Frontal cortex (tissue), 3 donors: ENCODE measurements at regions not wholly inside any gene's neighbourhood (a gene's known extent, or its start where the extent isn't known, plus 50 kb on each side); places are given as distances from the start of the nearest gene placed in this dataset.
"Not testable (repeated sequence)": the region's sequence is repeated elsewhere in the genome, so short reads cannot be mapped to it uniquely, and the experiment has no call there.

Experiments used
- DNase-seq, 2 donors: peaks; one replicate each; pipeline ENCODE4 v3.0.0; 2012; ENCODE audit warnings: low spot score in 2 of 2
- FAIRE-seq: peaks from 2 replicates; lab custom pipeline; 2012; peaks lifted over from hg19 to GRCh38; lab: Jason Lieb, UNC
- donor health status: control.
- donor health status: control.
- donor health status: control.

DNA sequence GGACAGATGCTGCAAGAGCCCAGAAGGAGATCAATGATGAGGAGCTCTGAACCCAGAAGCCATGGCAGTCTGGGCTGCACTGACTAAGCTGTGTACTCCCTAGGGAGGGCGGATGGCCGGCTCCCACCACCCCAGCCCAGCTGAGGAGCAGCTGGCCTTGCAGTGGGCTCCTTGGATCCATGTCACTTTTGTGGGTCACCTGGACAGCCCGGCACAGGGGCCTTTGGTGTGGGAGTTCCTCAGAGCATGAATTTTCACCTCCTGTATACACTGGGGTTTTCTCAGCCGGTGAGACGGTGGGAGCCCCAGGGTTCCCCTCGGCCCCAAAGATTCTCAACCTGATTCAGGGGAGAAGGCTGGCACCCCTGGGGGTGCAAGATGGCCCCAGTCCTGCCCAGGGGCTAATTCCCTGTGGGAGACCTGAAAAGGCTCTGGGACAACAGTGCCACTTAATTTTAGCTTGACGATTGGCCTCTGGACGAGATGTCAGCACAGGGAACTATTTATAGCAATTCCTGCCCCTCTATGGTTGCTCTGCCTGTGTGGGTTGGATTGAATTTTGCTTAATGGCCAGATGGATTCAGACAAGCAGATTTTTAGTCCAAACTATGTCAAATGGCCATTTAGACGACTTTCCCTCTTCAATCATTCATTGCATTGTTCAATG lies 121.6 kb upstream of the PMEPA1 start:
- no peak for FAIRE-seq
- no peak for DNase-seq

DNA sequence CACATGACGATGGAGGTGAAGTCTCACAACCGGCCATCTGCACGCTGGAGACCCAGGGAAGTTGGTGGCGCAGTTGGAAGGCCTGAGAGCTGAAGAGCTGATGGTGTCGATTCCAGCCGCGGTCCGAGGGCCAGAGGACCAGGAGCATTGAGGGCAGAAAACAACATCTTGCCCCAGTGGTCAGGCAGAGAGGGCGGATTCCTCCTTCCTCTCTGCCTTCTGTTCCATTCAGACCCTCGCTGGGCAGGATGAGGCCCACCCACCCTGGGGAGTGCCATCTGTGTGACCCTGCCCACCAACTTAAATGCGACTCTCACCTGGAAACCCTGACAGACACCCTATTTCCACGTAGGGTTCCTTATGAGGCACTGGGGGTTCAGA lies 120.7 kb upstream of the PMEPA1 start:
- FAIRE-seq (no peak), DNase-seq (no peak)

DNA sequence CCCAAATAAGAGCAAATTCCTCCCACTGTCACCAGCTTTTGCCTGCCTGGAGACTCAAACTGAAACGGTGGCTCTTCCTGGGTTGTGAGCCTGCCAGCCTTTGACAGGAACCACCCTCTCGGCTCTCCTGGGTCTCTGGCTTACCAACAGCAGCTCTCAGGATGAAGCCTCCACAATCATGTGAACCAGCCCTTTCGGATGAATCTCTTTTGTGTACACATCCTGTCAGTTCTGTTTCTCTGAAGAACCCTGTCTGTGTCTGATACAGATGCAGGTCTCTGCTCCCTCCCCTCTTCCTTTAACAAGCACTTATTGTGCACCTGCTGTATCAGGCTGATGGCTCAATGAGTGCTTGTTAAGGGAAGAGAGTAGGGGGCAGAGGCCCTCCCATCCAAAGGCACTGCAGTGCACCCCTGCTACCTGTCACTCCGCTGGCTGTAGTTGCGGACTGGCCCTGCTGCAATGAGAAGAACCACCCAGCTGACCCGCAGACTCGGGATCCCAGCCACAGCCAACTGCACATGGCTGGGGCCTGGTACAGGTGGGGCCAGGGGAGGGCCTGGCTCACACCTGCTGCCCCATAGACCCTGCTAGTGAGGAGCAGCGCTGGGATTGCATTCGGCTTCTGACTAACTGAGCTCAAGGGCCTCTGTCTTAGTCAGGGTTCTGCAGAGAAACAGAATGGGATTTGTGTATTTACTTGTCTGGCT lies 120.1 kb upstream of the PMEPA1 start:
- no peak for FAIRE-seq

DNA sequence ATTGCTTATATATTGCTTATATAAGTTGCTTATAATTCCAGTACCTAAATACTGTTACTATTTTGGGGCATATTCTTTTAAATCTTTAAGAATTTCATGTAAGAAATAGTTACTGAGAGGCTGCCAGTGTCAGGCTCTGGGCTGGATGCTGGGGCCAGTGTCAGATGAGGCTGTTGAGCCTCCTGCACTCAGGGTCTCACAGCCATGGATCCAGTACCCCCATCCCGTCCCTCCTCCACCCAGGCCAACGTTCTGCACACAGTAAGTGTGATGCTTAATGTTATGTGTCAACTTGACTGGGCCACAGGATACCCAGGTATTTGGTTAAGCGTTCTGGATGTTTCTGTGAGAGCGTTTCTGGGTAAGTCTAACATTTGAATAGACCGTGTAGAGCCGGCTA lies 119.5 kb upstream of the PMEPA1 start:
- DNase-seq = no peak
- no peak for FAIRE-seq

More for the DNA sequence above, 120.1 kb upstream of the PMEPA1 start:
- no peak for DNase-seq

DNA sequence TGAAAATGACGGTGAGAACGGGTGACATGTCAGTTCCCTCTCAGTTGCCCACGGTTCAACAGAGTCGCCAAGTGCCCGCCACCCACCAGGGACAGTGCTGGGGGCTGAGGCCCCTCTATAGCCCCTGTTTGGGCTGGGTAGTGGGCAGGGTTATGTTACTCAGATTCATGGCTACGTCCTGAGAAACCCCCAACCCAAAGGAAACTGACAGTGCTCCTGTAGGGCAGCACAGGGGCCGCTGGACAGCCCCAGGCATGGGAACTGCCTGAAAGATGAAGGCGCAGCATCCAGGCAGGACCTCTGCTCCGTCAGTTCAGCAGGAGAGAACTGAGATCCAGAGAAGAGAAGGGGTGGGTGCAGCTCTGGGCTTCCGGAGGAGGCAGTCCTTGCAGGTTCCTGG lies 118.9 kb upstream of the PMEPA1 start:
- DNase-seq = no peak
- FAIRE-seq = no peak

DNA sequence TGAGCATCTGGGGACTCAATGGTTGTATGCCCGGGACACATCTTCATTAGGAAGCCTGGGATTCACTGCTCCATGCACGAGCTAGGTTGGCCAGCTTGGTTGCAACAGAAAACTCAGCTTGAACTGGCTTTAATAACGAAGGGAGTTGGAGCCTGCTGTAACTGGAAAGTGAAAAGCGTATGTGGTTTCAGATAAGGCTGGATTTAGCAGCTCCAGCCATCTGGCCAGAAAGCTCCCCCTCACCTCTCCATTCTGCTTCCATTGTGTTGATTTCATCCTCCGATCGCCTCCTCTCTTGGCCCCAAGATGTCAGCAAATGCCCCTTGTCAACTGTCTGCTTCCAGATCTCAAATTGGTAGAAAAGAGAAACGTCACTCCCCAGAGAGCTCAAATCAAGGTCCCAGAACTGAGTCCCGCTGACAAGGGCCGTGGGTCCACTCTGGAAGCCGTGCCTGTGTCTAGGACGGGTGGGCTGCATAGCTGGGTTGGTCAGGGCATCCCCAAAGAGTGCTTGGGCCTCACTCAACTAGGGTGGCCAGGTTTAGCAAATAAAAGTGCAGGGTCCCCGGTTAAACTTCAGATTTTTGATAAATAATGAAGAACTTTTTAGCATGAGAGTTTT lies 117.0 kb upstream of the PMEPA1 start:
- DNase-seq (no peak), FAIRE-seq (no peak)

DNA sequence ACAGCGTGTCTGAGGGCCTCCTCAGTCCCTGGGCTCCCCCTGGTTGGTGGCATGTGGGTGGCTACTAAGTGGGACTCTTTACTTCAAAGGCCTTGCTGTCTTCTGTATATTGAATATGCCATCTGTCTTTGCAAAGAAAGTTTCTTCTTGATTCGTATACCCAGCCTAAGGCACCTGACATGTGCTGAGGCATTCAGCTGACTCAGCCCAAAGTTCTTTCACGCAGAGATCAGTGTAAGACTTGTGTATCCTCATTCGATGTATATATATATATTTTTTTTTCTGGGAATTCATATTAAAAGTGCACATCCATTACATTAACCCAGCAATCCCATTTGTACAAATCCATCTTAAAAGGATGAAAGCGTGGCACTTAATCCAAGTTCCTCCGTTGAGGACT lies 115.1 kb upstream of the PMEPA1 start:
- FAIRE-seq = no peak

DNA sequence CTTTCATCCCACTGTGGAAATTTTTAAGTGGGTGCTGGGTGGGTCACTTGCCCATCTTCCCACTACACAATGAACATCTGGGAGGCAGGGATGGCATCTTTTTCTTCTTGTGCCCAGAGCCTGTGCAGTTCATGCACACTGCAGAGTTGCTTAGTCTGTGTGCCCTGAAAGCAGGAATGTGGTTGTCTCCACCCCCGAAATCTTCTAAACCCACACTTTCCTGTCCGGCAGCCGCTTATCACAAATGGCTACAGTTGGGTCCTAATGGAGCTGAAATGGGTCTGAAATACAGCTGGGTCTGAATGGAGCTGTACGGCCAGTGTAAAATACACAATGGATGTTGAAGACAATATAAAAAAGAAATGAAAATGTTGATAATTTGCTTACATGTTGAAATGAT lies 112.1 kb upstream of the PMEPA1 start:
- FAIRE-seq = no peak
- no peak for DNase-seq

More for the DNA sequence above, 115.1 kb upstream of the PMEPA1 start:
- DNase-seq = no peak

DNA sequence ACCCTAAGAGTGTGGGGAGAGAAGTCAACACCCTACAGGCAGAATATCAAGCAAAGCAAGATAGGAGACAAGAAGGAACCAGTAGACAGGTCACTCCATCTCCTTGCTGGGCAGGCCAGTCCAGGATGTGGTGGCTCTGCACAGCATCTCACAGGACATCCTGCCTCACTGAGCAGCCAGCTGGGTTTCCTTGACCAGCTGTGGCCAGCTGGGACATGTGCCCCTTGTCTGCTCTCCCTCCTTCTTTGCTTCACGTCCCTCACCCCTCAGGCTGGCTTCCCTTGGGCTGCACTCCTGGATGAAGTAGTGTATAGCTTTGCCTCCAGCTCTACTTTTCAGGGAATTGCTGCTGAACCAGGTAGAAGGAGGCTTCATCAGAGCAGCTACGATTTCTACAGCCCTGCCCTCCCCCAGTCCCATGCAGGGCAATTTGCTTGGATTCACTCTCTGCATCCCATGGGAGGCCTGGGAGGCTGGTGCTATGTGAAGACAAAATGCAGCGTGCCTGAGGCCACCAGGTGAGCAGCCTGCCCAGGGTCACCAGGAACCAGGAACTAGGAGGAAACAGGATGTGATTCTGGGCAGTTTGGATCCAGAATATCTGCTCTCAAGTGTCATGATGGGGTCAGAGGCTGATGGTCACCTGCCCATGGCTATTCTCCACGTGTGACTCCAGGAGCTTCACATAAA lies 110.0 kb upstream of the PMEPA1 start:
- FAIRE-seq (no peak), DNase-seq (no peak)

DNA sequence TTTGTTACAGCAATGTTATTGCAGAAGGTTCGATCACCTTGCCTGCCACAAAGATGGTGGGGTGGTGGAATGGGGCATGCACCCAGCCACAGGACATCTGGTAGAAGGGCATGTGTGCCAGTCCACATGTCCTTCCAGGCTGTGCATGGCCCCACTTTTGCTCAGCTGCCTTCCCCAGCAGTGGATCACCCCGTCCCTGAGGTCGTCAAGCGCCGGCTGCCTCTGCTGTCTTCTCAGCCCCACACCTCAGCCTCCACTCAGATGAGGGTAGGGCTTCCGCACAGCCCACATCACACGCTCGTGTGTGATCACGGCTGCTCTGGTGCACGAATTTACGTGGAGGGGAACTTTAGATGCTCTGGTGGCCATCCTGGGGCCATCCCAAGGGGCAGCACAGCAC lies 109.5 kb upstream of the PMEPA1 start:
- FAIRE-seq (no peak), DNase-seq (no peak)

DNA sequence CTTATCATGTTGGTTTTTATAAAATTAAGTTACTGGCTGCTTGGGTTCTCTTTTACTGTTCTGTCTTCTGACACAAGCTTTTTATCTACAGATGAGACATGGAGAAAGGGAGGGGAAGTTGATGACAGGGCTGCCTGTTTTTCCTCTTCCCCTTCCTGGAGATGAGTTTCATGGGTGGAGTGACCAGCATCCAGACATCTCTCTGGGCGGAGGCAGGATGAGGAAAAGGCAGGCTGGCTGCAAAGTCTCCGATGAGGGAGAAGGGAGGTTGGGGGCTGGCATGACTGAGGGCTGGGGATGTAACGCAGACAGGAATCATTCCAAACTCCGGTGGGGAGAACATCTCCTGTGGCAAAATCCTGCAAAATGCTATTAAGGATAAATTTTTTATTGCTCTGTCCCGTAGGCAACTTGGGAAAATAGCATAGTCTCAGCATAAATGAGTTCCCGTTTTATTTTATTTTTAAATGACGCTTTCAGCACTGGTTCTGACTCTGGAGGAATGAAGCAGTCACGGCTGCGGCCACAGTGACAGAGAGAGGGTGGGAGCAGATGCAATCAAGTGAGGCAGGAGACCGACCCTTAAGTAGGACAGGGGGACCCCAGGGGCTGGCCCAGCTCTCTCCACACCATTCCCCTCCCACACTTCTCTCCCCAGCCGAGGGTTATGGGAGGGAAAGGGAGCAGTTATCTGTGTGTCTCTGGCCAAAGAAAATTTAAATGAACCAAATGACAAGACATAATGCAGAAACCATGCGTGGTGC lies 108.8 kb upstream of the PMEPA1 start:
- DNase-seq (no peak), FAIRE-seq (no peak)

DNA sequence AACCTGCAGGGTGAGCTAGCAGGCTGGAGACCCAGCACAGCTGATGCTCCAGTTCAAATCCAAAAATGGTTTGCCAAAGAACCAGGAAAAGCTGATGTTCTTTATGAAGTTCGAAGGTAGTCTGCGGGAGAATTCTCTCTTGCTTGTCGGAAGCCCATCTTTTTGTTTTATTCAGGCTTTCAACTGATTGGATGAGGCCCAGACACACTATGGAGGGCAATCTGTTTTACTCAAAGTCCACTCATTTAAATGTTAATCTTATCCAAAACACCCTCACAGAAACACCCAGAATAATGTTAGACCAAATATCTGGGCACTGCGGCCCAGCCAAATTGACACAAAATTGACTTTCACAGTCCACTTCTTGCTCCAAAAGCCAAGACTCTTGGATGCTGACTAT lies 105.6 kb upstream of the PMEPA1 start:
- FAIRE-seq = no peak
- no peak for DNase-seq

DNA sequence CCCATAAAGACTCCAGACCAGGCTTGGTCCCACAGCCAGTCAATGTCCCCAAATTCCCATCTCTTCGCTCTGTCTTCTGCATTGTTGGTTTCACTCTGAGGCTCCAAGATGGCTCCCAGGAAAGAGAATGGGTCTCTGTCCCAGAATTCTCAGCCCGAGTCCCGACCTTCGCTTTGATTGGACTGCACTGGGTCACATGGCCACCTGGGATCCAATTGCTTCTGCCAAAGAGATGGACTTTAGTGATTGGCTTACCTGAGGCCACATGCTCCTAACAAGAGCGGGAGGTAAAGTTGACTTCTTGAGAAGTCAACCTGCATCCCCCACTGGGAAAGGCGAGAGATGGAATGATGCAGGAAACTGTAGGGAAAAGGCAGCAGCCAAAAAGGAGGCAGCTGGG lies 104.7 kb upstream of the PMEPA1 start:
- DNase-seq = no peak
- no peak for FAIRE-seq

DNA sequence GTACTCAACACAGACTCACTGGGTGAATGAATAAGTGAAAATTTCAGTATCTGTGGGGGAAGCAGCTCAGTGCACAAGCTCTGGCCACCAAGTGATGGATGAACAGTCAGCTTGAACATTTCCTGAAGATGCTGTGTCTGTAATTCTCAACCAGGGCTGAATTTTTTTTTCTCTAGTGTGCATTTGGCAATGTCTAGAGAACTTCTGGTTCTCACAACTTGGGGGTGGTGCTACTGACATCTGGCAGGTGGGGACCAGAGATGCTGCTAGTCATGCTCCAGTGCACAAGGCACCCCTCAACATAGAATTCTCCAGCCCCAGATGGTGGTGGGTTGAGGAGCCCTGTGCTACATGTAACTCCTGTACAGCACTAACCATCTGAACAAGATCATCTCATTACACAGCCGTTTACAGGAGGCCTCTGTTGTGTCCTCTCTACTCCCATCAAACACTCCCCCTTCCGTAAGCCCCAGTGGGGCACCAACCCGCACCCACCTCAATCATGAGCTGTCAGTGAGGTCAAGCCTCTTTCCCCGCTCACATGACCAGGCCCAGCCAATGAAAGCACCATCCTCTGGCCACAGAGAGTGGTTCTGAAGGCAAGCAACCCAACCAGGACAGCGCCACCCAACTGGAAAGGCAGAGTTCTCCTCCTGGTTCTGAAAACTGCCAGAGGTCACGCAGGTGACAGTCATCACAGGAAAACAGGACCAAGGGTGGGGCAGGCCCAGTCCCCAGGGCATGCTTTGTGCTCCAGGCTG lies 103.9 kb upstream of the PMEPA1 start:
- no peak for DNase-seq
- FAIRE-seq = no peak

DNA sequence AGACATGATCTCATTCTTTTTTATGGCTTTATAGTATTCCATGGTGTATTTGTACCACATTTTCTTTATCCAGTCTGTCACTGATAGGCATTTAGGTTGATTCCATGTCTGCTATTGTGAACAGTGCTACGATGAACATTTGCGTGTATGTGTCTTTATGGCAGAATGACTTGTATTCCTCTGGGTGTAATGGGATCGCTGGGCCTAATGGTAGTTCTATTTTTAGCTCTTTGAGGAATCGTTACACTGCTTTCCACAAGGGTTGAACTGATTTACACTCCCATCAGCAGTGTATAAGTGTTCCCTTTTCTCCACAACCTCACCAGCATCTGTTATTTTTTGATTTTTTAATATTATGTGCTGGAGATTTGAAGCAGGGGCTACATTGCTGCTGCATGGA lies 102.8 kb upstream of the PMEPA1 start:
- not testable (repeated sequence) for FAIRE-seq, DNase-seq

DNA sequence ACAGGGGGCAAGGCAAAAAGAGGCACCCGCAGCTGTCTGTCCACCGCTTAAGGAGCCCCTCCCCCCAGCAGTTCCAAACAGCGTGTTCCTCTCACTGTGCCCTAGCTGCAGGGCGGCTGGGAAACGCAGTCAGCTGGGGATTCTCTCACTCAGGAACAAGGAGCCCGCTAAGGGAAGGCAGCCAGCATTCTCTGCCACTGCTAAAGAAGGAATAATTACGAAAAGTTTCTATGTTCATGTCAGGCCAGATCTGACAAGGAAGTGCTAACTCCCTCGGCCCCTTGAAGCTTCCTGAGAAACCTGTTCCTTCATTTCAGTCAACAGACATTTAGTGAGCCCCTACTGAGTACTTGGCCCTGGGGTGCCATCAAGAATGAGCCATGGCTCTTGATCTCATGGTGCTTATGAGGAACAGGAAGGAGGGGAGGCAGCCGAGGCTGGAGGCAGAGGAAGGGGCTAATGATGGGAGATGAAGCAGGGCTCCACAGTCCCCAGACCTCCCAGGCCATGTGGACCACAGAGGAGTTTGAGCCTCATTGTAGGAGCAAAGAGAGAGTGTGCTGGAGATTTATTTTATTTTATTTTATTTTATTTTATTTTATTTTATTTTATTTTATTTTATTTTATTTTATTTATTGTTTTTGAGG lies 101.7 kb upstream of the PMEPA1 start:
- FAIRE-seq = no peak
- no peak for DNase-seq

DNA sequence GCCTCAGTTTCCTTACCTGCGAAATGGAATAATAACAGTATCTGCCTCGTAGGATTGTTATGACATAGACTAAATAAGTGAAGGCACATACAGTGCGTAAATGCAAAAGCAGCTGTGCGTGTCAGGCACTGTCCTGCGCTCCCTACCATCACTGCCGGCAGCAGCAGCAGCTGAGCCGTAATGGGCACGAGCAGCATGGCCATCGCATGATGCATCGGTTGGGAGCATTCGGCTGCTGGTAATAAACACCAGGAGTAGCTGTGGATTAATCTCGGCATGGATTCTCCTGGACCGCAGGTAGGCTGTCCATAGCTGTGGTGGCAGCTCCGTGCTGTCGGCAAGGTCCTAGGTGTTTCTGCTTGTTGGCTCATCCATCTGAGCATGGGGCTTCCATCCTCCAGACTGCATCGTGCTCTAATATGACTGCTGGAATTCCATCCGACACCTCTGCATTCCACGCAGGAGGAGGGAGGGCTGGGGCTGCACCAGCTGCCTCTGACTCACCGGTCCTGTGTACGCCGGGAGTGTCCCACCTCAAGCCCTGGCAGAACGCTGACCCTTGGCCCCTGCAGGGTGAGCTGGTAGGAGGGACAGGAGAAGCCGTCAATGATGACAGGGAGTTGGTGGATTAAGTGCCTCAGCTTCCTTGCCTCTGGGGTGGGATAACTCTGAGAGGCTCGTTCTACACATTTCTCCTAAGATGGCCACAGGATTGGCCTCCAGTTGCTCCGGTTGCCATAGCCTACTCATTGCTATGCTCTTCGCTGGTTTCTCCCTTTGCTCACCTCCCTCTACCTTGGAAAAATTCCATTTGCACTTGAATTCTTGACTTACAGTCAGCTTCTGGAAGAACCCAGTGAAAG lies 100.9 kb upstream of the PMEPA1 start:
- DNase-seq (no peak), FAIRE-seq (no peak)

DNA sequence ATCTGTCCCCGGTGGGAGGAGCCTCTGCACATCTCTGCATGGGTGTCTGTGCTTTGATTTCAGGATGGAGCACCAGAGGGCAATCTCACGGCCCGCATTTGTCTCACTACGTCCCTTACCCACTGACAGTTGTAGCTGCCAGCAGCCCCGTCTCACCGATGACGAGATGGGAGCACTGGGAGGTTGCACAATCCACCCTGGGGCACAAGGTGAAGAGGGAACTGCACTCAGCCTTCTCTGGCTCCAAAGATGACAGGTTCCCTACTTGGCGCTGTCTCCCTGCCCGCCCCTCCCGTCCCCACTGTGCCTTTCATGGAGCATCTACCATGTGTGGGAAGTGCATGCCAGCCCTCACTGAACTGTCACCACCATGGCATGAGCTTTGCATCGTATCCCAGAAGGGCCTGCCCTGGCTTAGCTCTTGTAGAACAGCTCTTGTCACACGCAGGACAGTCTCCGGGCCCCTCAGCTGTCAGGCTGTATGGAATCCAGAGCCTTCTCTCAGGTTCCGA lies 99.9 kb upstream of the PMEPA1 start:
- FAIRE-seq (no peak), DNase-seq (no peak)
